GM21723 (cell line): ENCODE measurements at regions not wholly inside any gene's neighbourhood (a gene's known extent, or its start where the extent isn't known, plus 50 kb on each side); places are given as distances from the start of the nearest gene placed in this dataset.

Experiments used
- ATAC-seq: cut with Tn5 transposase; IDR thresholded peaks from one replicate; pipeline ENCODE4 v1.9.1; 2021; ENCODE audit warnings: mild to moderate bottlenecking, moderate library complexity; ENCODE audit not compliant: unreplicated experiment

DNA sequence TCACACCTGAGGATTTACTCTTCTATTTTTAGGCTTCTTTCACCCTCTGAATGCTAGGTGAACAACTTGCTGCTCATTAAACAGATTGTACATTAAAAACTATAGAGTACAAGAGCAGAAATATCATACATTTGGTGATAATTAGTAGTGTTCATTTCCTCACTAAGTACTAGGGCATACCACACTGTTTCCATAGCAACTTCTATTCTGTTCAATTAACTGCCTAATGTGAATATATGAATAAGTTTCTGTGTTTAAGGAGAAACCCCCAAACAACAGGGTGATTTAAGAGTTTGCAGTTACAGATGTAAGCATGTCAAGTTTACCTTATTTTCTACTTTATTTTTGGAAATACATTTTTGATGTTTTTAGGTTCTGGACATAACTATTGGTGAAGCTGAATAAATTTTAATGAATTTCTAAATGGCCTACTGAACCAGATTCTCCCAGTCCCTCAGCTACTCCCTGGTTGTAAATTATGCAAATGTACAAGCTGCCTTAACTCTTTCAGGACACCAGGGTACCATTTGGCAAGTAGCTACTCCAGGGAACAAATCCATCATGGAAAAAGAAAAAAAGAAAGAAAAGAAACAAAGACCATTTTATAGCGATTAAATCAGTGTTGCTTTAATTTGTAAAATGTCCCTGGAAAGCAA is 199.8 kb upstream of the NAV3 start:
- no peak for ATAC-seq

- no peak for ATAC-seq
Measured at GRCh38 chr12:77630344-77630743, 200.3 kb upstream of the NAV3 start.

- ATAC-seq: no peak
Measured at GRCh38 chr12:77629141-77629540, 201.6 kb upstream of the NAV3 start.

DNA sequence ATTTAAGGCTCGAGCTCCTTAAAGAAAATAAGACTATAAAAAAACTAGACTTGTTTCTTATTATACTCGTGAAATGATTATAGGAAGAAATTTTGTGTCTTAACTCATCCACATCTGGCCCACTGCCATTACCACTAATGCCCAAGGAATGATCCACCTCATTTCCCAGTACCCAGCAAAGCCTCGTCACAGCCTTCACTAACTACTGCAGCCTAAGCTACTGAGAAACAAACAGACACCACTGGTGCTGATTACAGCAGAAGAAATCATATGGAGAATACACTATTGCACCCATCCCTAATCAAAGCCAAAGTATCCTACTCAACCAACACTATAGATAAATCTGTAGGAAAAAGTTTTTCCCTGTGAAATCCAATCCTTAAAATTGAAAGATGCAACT is 205.3 kb upstream of the NAV3 start:
- no peak for ATAC-seq

GRCh38 chr12:77619425-77619824 is 211.3 kb upstream of the NAV3 start:
- ATAC-seq: no peak

DNA sequence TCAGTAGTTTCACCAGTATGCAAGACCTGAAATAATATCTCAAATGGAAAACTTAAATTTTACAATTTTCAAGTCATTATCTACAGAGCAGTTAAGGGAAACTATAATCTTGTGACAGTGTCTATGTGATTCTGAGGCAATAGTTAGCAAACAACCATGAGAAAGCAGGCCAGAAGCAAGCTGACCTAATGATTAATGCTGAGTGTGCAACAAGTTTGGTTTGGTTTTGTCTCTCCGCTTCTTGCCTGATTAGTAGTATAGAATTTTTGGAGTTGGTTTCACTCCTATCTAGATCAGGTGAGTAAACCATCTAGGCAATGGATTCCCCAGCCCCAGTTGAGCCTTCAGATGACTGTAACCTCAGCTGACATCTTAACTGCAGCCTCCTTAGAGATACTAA is 212.9 kb upstream of the NAV3 start:
- ATAC-seq: no peak

DNA sequence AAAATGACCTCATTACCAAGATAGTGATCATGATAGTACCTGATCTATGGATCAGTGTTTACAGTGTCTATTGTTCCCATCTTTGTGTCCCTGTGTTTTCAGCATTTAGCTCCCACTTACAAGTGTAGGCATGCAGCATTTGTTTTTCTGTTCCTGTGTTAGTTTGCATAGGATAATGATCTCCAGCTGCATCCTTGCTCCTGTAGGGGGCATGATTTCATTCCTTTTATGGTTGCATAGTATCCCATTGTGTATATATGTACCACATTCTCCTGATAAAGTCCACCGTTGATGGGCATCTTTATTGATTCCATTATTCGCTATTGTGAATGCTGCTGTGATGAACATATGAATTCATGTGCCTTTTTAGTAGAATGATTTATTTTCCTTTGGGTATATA is 215.4 kb upstream of the NAV3 start:
- ATAC-seq: no peak

- ATAC-seq: no peak
Measured at GRCh38 chr12:77613411-77613810, 217.3 kb upstream of the NAV3 start.

DNA sequence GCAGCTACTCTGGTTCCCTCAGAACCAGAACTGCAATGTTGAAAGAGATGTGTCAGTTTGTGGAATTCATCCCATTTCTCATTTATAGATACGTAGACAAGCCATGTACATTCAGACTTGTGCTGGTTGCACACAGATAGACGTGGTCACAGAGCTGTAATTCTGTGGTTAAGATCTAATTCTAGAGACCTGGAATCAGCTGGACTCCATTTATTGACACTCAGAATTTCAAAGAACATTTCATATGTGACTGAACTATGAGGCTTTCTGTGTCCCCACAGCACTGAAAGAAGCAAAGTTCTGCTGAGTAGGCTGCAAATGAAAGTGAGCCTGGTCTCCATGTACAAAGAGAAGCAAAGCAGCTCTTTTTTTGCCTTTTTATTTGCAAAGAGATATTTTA is 220.2 kb upstream of the NAV3 start:
- ATAC-seq: no peak

GRCh38 chr12:77609016-77609415 is 221.7 kb upstream of the NAV3 start:
- no peak for ATAC-seq

- no peak for ATAC-seq
Measured at GRCh38 chr12:77608271-77608824, 222.3 kb upstream of the NAV3 start.

DNA sequence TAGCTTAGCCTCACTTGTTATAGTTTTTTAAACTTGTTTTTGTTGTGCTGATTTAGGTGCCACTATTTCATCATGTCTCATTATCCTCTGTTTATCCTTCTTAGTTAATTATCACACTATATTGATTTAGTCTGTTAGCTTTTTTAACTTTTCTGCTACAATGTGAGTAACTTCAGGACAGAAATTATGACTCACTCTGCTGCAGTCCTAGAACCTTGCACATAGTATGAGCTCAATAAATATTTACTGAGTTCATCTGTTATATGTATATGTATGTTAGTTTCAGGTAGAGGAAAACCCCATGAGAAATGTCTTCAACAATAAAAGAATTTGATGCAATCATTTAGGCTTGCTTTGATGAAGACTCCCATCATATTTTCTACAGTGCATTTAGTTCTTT is 224.3 kb upstream of the NAV3 start:
- ATAC-seq: no peak

DNA sequence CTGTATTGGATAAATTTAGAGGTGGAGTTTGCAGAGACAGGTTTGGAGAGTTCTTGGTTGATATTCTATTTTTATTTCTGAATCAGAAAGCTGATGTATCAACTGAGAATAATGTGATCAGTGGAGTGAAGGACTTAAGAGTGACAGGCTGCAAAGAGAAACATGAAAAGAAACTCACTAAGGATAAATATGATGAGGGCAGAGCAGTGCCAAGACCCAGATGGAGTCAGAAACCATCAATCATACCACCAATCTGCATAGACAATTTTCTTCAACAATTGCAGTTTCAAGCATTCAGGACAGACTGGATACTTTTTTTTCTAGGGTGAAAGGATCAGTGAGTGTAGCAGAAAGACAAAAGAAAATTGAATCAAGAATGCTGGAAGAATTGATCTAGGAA is 226.7 kb upstream of the NAV3 start:
- no peak for ATAC-seq

DNA sequence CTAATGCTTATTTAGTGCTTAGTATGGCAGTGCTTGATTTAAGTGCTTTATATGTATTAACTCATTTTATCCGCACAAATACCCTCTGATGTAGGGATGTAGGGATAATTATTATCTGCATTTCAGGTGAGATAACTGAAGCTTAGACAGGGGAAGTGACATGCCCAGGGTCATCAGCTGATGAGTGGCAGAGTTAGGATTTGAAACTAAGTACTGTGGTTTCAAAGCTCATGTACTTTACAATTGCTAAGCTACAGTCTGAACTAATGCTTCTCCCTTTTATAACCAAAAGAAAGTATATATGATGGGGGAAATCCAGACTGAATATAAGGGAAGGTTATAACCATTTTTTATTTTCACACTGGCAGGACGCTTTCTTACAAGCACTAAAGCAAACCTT is 229.6 kb upstream of the NAV3 start:
- no peak for ATAC-seq

GRCh38 chr12:77600468-77600843 is 230.2 kb upstream of the NAV3 start:
- ATAC-seq: no peak

GRCh38 chr12:77599782-77600467 is 230.8 kb upstream of the NAV3 start:
- ATAC-seq: no peak

- no peak for ATAC-seq
Measured at GRCh38 chr12:77594366-77594765, 236.3 kb upstream of the NAV3 start.

- ATAC-seq: no peak
Measured at GRCh38 chr12:77592836-77593235, 237.9 kb upstream of the NAV3 start.

DNA sequence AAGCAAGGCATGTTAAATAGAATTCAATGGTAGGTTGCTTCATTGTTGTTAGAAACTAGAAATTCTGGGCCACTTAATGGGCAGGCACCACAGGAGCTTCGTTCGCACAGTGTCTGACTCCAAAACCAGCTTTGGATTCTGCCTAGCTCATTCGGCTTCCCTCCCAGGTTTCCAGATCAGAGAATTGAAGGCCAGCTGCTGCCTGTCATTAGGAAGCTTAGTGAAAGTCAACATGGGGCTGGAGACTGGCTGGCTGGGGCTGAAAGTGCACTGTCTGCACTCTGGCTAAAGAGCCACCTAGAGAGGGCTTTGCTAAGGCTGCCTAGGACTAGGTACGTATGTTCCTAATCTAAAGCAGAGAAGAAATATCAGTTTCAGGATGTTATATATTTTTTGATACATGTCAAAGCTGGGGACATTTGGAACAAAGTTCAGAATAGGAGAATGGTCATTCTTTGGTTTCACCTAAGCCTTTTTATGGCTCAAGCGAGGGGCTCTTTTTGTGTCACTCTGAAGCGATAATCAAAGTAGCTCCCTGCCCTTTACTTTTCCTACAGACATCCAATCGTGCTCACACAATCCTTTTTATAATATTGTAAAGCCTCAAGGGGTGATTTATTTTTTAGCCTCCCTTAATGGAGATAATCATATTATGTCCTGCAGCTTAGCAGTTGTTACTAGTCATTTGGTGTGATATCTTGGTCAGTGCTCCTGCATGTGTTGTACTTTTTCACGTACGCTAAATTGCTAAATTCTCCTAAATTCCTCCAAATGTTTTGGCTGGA is 238.5 kb upstream of the NAV3 start:
- ATAC-seq: no peak

DNA sequence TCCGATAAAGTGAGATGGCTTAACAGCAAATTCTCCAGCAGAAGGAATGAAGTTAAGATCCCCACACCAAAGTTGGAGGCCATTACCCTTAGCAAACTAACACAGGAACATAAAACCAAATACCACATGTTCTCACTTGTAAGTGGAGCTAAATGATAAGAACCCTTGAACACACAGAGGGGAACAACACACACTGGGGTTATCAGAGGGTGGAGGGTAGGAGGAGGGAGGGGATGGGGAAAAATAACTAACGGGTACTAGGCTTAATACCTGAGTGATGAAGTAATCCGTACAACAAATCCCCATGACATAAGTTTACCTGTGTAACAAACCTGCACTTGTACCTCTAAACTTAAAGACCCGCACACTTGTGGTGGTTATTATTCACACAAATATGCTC is 240.4 kb upstream of the NAV3 start:
- ATAC-seq: no peak

DNA sequence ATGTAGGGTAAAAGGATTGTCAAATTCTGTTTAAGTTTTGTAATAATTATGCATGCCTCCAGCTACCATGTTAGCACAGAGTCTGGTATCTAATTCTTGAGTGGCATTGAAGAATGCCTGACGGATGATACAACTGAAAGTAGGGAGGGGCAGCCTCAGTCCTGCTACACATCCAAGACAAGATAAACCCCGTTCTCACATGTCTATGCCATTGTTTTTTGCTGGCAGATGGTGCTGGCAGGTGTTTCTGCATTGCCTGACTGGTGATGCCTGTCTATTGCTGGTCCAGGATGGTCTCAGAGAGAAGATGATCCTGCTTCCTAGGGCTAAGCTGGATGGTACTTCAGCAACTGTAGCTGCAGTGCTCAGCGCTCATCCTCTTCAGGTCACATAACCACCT is 245.8 kb upstream of the NAV3 start:
- ATAC-seq: no peak
